Osteocyte (in vitro differentiated cells): ENCODE measurements at regions not wholly inside any gene's neighbourhood (a gene's known extent, or its start where the extent isn't known, plus 50 kb on each side); places are given as distances from the start of the nearest gene placed in this dataset.

Experiments used
- DNase-seq: peaks from one replicate; pipeline ENCODE4 v3.0.0; 2021; ENCODE audit warnings: mixed read lengths; ENCODE audit not compliant: unreplicated experiment; ENCODE audit errors: extremely low spot score
- H3K27ac Mint-ChIP-seq: one replicate; pipeline ENCODE4 v1.8.0; 2021; ENCODE audit warnings: mild to moderate bottlenecking, mixed read lengths; ENCODE audit not compliant: unreplicated experiment
- H3K27me3 Mint-ChIP-seq: one replicate; pipeline ENCODE4 v1.8.0; 2021; ENCODE audit warnings: mixed read lengths; ENCODE audit not compliant: unreplicated experiment
- H3K36me3 Mint-ChIP-seq: one replicate; pipeline ENCODE4 v1.8.0; 2021; ENCODE audit warnings: mixed read lengths; ENCODE audit not compliant: unreplicated experiment
- H3K4me1 Mint-ChIP-seq: one replicate; pipeline ENCODE4 v1.8.0; 2021; ENCODE audit warnings: mixed read lengths; ENCODE audit not compliant: unreplicated experiment
- H3K4me3 Mint-ChIP-seq: one replicate; pipeline ENCODE4 v1.8.0; 2021; ENCODE audit warnings: mild to moderate bottlenecking, moderate library complexity, mixed read lengths; ENCODE audit not compliant: unreplicated experiment
- H3K9me3 Mint-ChIP-seq: one replicate; pipeline ENCODE4 v1.8.0; 2021; ENCODE audit warnings: mixed read lengths; ENCODE audit not compliant: unreplicated experiment
- TF ChIP-seq, protein P1 (sequence below): fragments of 200-600 bp; sonication (generic); IDR thresholded peaks from 2 replicates; pipeline ENCODE4 v1.5.0; 2021; ENCODE audit warnings: antibody characterized with exemption, mild to moderate bottlenecking, moderate library complexity

DNA sequence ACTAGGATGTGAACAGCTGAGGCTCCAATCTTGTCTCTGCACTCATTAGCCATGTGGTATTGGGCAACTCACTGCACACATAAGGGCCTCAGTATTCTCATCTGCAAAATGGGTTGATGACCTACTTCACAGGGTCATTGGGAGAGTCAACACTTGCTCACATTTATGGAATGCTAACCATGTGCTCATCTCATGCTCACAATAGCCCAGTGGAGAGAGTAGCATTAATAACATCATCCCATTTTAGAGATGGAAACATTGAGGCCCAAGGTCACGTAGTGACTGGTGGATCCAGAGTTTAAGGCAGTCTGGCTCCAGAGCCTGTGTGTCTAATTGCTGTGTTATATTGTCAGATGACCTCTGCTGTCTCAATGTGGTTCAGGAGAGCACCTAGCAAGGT lies 270.2 kb upstream of the SRRM4 start:
- Mint-ChIP-seq H3K27me3 (no peaks in the 10 kb centered on the region), H3K4me1 (no peaks in the 10 kb centered on the region), H3K27ac (no peak overlapping the region), H3K4me3 (no peak overlapping the region), H3K36me3 (no peaks in the 10 kb centered on the region), H3K9me3 (peaks cover 24% of the 10 kb centered on the region)
- DNase-seq, result no peak
- TF ChIP-seq, protein P1, sequence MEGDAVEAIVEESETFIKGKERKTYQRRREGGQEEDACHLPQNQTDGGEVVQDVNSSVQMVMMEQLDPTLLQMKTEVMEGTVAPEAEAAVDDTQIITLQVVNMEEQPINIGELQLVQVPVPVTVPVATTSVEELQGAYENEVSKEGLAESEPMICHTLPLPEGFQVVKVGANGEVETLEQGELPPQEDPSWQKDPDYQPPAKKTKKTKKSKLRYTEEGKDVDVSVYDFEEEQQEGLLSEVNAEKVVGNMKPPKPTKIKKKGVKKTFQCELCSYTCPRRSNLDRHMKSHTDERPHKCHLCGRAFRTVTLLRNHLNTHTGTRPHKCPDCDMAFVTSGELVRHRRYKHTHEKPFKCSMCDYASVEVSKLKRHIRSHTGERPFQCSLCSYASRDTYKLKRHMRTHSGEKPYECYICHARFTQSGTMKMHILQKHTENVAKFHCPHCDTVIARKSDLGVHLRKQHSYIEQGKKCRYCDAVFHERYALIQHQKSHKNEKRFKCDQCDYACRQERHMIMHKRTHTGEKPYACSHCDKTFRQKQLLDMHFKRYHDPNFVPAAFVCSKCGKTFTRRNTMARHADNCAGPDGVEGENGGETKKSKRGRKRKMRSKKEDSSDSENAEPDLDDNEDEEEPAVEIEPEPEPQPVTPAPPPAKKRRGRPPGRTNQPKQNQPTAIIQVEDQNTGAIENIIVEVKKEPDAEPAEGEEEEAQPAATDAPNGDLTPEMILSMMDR, result no peak

DNA sequence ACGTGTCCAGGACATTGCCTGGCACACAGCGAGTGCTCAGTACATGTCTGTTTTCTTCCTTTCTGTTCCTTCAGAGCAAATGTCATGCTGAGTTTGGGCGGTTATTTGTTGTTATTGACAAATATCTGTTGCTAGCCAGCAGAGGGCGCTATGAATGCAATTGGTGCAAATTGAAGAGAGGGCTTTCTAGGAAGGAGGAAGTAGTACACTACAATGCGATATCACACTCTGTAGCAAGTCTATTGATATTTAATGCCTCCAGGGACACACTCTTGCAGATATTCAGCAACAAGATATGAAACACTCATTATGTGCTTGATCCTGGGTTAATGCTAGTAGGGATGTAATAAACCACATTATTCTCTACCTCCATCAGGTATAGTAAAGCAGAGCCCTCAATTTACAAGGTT lies 267.3 kb upstream of the SRRM4 start:
- Mint-ChIP-seq H3K4me1 (no peaks in the 10 kb centered on the region), H3K27ac (no peak overlapping the region), H3K9me3 (peaks cover 21% of the 10 kb centered on the region), H3K36me3 (no peaks in the 10 kb centered on the region), H3K4me3 (no peak overlapping the region), H3K27me3 (no peaks in the 10 kb centered on the region)
- TF ChIP-seq, protein P1, result no peak
- DNase-seq, result no peak

DNA sequence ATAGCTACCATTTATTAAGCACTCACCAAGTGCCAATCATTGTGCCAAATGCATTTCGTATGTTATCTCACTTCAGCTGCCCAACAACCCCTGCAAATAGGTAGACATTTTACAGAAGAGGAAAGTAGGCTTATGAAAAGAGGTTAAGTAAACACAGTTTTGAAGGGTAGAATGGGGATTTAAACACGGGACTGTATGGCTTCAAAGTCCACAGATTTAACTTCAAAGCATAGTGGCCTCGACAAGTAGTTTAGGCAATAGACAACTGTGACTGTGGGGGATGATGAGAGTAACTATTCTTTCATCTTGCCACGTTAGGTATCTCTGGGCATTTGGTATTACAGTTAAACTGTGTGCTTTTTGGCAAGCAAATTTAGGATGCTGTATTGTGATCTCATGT lies 266.8 kb upstream of the SRRM4 start:
- Mint-ChIP-seq H3K36me3 (no peaks in the 10 kb centered on the region), H3K9me3 (peaks cover 24% of the 10 kb centered on the region), H3K27ac (no peak overlapping the region), H3K27me3 (no peaks in the 10 kb centered on the region), H3K4me3 (no peak overlapping the region), H3K4me1 (no peaks in the 10 kb centered on the region)
- DNase-seq, result no peak
- TF ChIP-seq, protein P1, result no peak

DNA sequence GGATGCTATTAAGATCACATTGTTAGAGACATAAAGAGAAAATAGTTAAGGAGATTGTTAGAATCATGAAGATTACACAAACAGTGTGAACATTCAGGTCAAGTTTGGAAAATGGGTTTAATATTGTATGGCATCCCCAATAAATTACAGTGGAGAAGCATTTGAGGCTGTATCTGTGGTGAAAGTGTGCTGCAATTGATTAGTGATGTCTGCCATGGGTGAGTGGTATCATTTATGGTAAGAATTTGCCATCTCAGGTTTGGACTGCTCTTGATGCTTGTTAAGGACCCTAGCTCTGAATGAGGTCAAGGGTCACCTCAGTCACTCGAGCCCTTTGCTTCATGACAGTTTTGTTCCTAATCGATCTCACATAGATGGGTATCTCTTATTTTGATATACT lies 265.7 kb upstream of the SRRM4 start:
- H3K36me3 Mint-ChIP-seq, result no peaks in the 10 kb centered on the region
- no peaks in the 10 kb centered on the region for H3K27me3 Mint-ChIP-seq
- TF ChIP-seq, protein P1, result no peak
- H3K9me3 Mint-ChIP-seq, result peaks cover 15% of the 10 kb centered on the region
- no peak overlapping the region for H3K4me3 Mint-ChIP-seq
- H3K27ac Mint-ChIP-seq, result no peak overlapping the region
- no peak for DNase-seq
- no peaks in the 10 kb centered on the region for H3K4me1 Mint-ChIP-seq

DNA sequence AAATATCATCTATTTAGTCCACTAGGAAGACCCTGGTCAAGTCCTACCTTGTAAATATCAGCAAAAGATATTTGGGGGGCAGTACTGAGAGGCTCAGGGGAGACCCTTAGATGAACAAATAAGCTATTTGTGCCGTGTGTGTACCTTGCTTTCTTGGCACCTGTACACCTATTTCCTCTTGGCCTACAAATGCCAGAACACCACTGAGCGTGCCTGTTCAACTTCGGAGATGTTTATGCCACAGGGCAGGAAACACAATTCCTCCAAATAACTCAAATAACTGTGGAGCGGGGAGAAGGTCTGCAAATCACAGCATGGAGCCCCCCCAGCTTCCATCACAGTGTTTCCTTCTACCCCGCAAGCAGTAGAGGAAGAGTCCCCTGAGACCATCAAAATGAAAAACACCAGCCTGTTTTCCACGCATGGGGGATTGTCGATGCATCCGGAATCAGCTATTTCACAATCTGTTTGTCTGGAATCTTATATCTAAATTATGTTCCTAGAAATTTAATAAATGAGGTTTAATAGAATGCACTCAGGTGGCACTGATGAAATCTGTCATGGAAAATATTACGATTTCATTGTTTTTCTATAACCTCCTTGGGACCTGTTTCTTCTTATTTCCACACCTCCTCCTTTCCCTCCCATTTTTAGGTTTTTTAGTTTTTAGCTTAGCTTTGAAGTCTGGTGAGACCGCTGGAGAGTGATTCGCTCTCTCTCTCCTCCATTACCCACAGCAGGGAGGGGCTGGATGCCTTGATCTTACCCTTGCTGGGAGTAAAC lies 254.0 kb upstream of the SRRM4 start:
- no peak for DNase-seq
- Mint-ChIP-seq H3K4me3 (no peak overlapping the region), H3K9me3 (peaks cover 21% of the 10 kb centered on the region), H3K27me3 (no peaks in the 10 kb centered on the region), H3K27ac (no peak overlapping the region), H3K4me1 (no peaks in the 10 kb centered on the region), H3K36me3 (no peaks in the 10 kb centered on the region)
- TF ChIP-seq, protein P1, result no peak
